Stimulated activated CD4-positive, alpha-beta T cell treated with anti-CD3 and anti-CD28 coated beads, Interleukin-1b, Interleukin-23, amount 100 ng/mL, for 24 hours (primary cell): ENCODE measurements at regions not wholly inside any gene's neighbourhood (a gene's known extent, or its start where the extent isn't known, plus 50 kb on each side); places are given as distances from the start of the nearest gene placed in this dataset.
"Not testable (repeated sequence)": the region's sequence is repeated elsewhere in the genome, so short reads cannot be mapped to it uniquely, and the experiment has no call there.

Experiments
- DNase-seq, 4 experiments: peaks; one replicate each; pipeline ENCODE4 v3.0.0-alpha.2; 2020; ENCODE audit warnings: low read depth in 4 of 4, low spot score in 1 of 4

GRCh38 chr6:15930207-15930606 is 198.7 kb upstream of the MYLIP start:
- no peak for DNase-seq

GRCh38 chr6:15929685-15930084 is 199.2 kb upstream of the MYLIP start:
- no peak for DNase-seq

GRCh38 chr6:15927531-15928225 is 201.2 kb upstream of the MYLIP start:
- no peak for DNase-seq

GRCh38 chr6:15926256-15926655 is 202.6 kb upstream of the MYLIP start:
- DNase-seq = no peak

GRCh38 chr6:15924893-15925292 is 204.0 kb upstream of the MYLIP start:
- no peak for DNase-seq

GRCh38 chr6:15922510-15923250 is 206.2 kb upstream of the MYLIP start:
- no peak for DNase-seq

GRCh38 chr6:15921243-15921642 is 207.6 kb upstream of the MYLIP start:
- no peak for DNase-seq

GRCh38 chr6:15916581-15916980 is 212.3 kb upstream of the MYLIP start:
- DNase-seq = no peak

- no peak for DNase-seq
These were observed 213.2 kb upstream of the MYLIP start for GRCh38 chr6:15915508-15916178.

- no peak for DNase-seq
These were observed 214.3 kb upstream of the MYLIP start for GRCh38 chr6:15914553-15914952.

GRCh38 chr6:15913573-15913972 is 215.3 kb upstream of the MYLIP start:
- no peak for DNase-seq

- DNase-seq = no peak
These were observed 216.1 kb upstream of the MYLIP start for GRCh38 chr6:15912505-15913400.

GRCh38 chr6:15911753-15912504 is 217.0 kb upstream of the MYLIP start:
- peak in 2 of 4 experiments; percentile 26 to 57 for DNase-seq

- no peak for DNase-seq
These were observed 219.4 kb upstream of the MYLIP start for GRCh38 chr6:15909290-15910070.

GRCh38 chr6:15908871-15909270 is 220.0 kb upstream of the MYLIP start:
- DNase-seq = no peak

- DNase-seq = no peak
These were observed 220.9 kb upstream of the MYLIP start for GRCh38 chr6:15907914-15908518.

- not testable (repeated sequence) for DNase-seq
These were observed 221.5 kb upstream of the MYLIP start for GRCh38 chr6:15907220-15907913.

GRCh38 chr6:15906420-15907016 is 222.4 kb upstream of the MYLIP start:
- DNase-seq = no peak
